HG03039 (cell line): ENCODE measurements at regions not wholly inside any gene's neighbourhood (a gene's known extent, or its start where the extent isn't known, plus 50 kb on each side); places are given as distances from the start of the nearest gene placed in this dataset.
"Not testable (repeated sequence)": the region's sequence is repeated elsewhere in the genome, so short reads cannot be mapped to it uniquely, and the experiment has no call there.

ENCODE experiments used
- ATAC-seq: cut with Tn5 transposase; IDR thresholded peaks from one replicate; pipeline ENCODE4 v1.9.1; 2021; ENCODE audit warnings: mild to moderate bottlenecking, moderate library complexity; ENCODE audit not compliant: unreplicated experiment

DNA sequence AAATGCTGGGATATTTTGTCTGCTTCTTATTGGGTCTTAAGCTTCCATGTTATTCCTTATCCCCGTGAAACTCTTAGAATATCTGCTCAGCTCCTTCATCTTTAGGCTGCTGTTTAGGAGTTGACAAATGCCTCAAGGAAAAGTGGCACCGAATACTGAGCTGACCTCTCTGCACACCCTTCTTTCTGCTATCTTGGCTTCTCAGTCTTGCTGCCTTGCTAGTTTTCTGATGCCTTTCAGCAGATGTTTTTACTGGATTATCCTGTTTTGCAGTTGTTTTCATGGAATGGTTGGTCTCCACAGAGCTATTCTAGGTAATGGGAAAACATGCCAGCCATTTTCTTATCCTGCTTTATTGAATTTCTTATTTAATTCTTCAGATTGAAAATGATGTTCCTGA is 86.3 kb downstream of the GYPE start:
- ATAC-seq = no peak

DNA sequence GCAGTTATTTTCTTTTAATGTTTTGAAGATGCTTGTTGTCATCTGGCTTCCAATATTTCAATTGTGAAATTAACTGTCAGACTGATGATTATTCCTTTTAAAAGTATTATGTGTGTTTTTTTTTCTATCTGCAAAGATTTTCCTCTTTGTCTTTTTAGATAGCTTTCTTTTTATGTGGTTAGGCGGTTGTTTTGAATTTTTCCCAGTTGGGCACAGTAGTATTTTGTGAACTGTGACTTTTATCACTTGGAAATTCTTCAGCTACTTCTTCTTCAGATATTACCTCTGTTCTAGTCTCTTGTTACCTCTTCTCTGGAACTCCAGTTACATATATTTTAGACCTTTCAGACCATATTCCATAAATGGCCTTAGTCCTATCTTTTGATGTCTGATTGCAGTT is 87.5 kb downstream of the GYPE start:
- ATAC-seq = not testable (repeated sequence)

DNA sequence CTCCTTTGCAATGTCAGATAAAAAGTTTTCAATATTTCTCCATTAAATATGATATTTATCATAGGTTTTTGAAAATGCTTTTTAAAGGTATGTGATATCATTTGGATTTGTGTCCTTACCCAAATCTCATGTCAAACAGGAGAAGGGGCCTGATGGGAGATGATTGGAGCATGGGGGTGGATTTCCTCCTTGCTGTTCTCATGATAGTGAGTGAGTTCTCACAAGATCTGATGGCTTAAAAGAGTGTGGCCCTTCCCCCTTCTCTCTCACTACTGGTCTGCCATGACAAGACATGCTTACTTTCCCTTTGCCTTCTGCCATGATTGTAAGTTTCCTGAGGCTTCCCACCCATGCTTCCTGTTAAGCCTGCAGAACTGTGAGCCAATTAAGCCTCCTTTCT is 90.0 kb downstream of the GYPE start:
- not testable (repeated sequence) for ATAC-seq

DNA sequence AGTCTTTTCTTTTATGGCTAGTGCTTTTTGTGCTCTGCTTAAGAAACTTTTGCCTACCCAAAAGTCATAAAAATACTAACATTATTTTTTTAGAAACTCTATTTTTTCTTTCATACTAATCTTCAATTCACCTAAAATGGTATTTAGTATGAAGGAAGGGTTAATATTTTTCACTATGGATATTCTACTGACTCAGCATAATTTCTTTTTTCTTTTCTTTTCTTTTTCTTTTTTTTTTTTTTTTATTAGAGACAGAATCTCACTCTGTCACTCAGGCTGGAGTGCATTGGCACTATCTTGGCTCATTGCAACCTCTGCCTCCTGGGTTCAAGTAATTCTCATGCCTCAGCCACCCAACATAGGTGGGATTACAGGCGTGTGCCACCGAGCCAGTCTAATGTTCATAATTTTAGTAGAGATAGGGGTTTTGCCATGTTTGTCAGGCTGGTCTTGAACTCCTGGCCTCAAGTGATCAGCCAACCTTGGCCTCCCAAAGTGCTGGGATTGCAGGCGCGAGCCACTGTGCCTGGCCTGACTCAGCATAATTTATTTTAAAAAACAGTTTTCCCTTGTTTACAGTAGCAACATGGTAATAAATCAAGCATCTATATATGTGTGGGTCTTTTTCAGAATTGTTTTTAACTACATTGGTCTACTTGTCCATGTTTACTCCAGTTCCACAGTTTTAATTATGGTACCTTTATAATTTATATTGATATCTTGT is 91.8 kb downstream of the GYPE start:
- ATAC-seq = not testable (repeated sequence)

DNA sequence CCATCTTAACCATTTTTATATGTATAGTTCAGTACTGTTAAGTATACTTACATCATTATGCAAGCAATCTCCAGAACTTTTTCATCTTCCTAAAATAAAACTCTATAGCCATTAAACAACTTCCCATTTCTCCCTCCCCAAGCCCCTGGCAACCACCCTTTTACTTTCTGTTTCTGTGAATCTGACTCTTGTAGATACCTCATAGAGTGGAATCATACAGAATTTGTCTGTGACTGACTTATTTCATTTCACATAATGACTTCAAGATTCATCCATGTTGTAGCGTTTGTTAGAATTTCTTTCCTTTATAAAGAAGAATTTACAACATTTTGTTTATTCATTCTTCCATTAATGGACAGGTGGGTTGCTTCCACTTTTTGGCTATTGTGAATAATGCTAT is 91.2 kb upstream of the FREM3 start:
- not testable (repeated sequence) for ATAC-seq

DNA sequence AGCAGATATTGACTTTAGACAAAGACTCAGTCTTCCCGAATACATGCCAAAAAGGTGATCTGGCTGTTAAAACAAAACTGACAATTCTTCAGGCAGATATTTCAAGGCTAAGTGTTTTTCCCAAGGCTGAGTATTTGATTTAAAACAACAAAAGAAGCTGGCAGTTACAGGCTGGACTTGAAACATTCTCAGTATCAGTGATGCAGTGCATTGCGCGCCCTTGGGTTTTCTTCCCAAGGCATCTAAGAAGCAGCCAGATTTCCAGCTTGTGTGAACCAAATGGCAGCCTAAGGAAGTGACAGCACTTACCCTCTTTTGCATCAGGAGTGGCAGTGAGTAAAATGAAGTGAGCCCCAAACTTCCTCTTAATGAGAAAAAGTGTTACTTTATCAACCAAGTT is 90.0 kb upstream of the FREM3 start:
- not testable (repeated sequence) for ATAC-seq

DNA sequence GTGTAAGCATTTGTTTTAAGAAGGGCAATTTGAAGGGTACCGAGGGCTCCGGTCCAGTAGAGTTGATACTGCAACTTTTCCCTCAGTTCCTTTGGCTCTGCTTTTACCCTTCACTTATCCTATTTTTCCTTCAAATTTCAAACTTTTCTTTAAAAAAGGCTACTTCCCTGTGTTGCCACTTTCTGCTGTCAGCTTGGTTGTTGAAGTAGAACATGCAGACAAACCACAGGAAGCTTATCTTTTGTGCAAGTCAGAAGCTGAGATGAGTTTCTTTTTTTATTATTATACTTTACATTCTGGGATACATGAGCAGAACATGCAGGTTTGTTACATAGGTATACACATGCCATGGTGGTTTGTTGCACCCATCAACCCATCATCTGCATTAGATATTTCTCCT is 89.1 kb upstream of the FREM3 start:
- not testable (repeated sequence) for ATAC-seq

DNA sequence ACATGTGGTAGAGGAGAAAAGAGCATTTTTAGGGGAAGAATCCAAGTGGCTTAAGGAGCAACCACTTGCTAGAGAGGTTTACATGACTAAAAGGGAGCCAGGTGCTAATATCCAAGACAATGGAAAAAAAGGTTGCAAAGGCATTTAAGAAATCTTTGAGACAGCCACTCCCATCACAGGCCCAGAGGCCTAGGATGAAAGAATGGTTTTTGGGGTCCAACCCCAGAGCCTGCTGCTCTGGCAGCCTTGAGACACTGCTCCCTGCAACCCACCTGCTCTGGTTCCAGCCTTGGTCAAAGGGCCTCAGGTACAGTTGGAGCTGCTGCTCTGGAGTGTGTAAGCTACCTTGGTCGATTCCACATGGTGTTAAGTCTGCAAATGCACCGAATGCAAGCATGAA is 84.1 kb upstream of the FREM3 start:
- ATAC-seq = no peak

DNA sequence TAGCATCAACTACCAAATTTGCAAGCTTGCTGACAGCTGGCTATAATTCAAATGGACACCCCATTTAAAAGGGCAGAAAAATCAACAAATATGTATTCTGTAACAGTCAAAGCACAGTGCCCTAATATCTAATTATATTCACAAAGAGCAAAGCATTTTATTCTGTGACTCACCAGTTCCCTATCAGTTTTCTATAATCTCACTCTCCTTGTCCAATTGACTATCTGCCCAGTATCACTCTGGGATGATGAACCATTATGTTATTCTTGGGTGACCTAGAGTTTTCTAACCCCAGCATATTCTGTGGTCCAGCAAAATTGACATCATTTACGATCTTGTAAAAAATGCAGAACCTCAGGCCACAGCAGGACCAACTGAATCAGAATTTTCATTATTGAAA is 82.0 kb upstream of the FREM3 start:
- ATAC-seq = no peak

DNA sequence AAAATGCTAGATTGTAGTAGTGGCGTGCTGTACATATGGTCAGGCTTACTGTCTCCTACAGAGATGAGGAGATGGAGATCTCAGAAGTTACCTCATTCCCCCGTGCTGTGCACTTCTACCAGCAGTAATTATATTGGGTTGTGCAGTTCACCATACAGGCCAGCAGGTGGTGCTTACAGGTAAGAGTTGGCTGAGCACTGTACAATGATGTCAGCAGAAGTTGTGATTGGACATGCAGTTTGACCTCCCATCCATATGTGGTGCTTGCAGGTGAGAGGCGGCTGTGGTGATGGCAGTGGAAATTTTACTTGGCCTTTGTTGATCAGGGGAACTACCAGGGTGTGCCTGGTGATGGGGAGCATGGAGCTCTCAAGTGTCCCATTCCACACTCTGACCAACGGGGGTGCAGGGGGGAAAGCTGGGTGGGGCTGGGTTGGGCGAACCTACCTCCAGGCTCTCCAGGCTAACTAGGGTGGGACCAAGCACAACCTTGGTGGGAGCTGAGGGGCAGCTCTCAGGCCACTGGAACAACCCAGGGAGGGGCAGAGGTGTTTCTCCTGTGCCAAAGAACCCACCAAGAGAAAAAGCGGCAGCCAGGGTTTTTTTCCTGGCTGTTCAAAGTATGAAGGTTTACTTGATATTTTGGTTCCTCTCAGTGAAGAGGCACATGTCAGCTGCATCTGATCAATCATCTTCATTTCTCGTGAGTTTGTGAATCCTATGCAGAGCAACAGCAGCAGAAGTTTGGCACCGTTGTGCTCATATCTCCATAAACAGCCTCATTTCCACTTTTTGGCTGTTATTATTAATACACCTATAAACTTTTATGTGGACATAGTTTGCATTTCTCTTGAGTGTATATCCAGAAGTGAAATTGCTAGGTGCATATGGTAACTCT is 73.8 kb upstream of the FREM3 start:
- ATAC-seq = peak; percentile 100

DNA sequence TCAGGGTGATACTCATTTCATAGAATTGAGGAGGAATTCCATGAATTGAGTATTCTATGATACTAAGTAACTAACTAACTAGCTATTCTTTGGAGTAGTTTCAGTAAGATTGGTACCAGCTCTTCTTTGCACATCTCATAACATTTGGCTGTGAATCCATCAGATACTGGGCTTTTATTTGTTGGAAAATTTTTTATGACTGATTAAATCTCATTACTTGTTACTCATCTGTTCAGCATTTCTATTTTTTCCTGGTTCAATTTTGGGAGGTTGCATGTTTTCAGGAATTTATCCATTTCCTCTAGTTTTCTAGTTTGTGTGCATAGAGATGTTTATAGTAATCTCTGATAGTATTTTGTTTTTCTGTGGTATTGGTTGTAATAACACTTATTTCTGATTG is 70.8 kb upstream of the FREM3 start:
- ATAC-seq = no peak

DNA sequence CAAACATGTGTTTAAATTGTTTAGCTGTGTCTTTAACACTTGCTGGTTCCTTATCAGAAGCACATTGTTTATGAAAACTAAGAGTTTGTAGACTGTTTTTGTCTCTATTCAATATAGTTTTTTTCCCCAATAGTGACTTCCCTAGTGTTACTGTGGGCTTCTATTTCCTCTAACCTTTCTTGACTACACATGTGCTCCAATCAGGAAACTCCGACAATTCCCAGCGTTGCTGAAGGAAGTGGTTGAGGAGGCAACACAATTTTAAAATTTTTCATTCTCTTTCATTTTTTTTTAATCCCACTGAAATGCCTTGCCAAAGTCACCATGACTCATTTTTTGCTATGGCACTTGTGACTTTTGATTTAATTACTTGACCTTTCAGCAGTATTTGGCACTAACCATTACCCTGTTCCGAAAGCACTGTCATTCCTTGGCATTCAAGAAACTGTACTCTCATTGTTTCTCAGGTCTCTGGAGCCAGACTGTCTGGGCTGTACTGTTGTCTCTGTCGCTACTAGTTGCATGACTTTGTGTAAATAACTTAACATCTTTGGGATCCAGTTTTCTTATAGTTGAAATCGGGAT is 67.6 kb upstream of the FREM3 start:
- no peak for ATAC-seq

DNA sequence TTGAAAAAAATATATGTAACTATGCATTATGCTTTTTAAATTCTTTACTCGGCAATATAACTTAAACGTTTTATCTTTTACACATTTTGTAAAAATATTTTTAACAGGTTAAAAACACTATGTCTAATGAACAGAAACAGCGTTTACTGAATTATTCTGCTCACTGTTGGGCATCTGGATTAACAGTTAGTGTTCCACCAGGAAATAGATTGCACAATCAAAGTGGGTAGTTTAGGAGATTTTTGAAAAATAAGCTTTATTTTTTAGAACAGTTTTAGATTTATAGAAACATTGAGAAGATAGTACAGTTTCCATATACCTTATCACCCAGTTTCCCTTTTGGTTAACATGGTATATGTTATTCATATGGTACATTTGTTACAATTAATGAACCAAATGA is 63.1 kb upstream of the FREM3 start:
- no peak for ATAC-seq

DNA sequence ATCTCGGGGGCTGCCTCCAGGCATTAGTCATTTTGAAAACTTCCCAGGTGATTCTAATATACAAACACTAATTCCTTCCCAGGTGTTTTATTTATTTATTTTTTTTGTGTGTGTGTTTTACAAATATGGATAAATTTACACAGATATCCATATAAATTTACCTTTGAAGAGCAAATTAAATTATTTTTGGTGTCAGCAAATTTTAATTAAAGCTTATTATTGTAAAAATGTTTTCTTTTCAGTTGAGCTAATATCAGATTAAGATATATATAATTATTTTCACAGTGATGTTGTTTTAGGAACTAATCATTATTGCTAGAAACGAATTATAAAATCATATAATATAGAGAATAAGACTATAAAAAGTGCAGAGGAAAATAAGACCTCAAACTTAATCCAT is 62.0 kb upstream of the FREM3 start:
- no peak for ATAC-seq
